ENCODE measurements at regions not wholly inside any gene's neighbourhood (a gene's known extent, or its start where the extent isn't known, plus 50 kb on each side); places are given as distances from the start of the nearest gene placed in this dataset.

DNA sequence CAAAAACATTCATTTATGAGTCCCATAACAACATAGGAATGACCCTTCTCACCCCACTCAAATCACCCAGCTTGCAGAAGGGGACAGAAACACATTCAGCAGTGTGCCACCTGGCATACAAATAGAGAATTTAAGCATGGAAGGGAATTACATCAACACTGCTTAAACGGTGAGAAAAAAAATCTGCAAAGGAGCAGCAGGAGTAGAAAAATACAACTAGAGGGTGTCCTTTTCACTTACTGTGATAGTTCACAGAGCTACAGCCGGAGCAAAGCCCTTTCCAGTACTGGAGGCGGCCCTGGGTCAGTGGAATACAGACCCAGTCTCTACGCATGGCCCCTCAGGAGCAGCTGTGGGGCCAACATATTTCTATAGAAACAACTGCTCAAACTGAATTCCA, 764.3 kb upstream of the ARGLU1 start:
- Histone ChIP-seq H3K79me2 (ENCODE audit: insufficient read depth, low read depth) (no peaks in the 10 kb centered on the region), H3K36me3 (ENCODE audit: insufficient read depth) (no peaks in the 10 kb centered on the region), H3K4me1 (ENCODE audit: low read depth, poor library complexity, severe bottlenecking) (no peaks in the 10 kb centered on the region), H3K4me2 (no peak overlapping the region), H3K27me3 (ENCODE audit: insufficient read depth, low read depth) (no peaks in the 10 kb centered on the region), H3K4me3 (IDR thresholded peaks at IDR 0.05; ENCODE audit: insufficient read depth, low read depth, low read length) (no peak overlapping the region), H4K20me1 (ENCODE audit: insufficient read depth) (no peaks in the 10 kb centered on the region), H2AFZ (ENCODE audit: low read depth) (no peak overlapping the region), H3K27ac (no peak overlapping the region), H3K9ac (no peak overlapping the region)
- TF ChIP-seq, protein P1, sequence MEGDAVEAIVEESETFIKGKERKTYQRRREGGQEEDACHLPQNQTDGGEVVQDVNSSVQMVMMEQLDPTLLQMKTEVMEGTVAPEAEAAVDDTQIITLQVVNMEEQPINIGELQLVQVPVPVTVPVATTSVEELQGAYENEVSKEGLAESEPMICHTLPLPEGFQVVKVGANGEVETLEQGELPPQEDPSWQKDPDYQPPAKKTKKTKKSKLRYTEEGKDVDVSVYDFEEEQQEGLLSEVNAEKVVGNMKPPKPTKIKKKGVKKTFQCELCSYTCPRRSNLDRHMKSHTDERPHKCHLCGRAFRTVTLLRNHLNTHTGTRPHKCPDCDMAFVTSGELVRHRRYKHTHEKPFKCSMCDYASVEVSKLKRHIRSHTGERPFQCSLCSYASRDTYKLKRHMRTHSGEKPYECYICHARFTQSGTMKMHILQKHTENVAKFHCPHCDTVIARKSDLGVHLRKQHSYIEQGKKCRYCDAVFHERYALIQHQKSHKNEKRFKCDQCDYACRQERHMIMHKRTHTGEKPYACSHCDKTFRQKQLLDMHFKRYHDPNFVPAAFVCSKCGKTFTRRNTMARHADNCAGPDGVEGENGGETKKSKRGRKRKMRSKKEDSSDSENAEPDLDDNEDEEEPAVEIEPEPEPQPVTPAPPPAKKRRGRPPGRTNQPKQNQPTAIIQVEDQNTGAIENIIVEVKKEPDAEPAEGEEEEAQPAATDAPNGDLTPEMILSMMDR (conservative IDR thresholded peaks at IDR 0.05; ENCODE audit: low read depth, low read length) = no peak

DNA sequence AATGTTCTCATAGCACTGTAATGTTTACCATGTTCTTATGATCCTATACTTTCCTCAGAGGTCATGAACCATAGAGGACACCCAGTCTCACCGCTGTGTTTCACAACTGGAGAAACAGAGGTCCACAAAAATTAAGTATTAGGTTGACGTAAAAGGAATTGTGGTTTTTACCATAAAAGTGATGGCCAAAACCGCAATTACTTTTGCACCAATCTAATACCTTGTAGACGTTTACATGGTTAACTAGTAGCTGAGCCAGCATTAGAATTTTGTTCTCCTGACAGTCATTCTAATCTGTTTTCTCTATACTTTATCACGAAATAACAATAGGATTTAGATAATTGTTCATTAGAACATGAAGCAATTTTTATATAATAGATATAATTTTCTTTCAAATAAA, 763.4 kb upstream of the ARGLU1 start:
- TF ChIP-seq, protein P1 (conservative IDR thresholded peaks at IDR 0.05; ENCODE audit: low read depth, low read length) = no peak
- H3K79me2 ChIP-seq (ENCODE audit: insufficient read depth, low read depth) = no peaks in the 10 kb centered on the region
- no peaks in the 10 kb centered on the region for H4K20me1 ChIP-seq (ENCODE audit: insufficient read depth)
- no peak overlapping the region for H3K4me2 ChIP-seq
- no peaks in the 10 kb centered on the region for H3K36me3 ChIP-seq (ENCODE audit: insufficient read depth)
- H3K27me3 ChIP-seq (ENCODE audit: insufficient read depth, low read depth) = no peaks in the 10 kb centered on the region
- no peaks in the 10 kb centered on the region for H3K4me1 ChIP-seq (ENCODE audit: low read depth, poor library complexity, severe bottlenecking)
- H3K9ac ChIP-seq = no peak overlapping the region
- no peak overlapping the region for H2AFZ ChIP-seq (ENCODE audit: low read depth)
- no peak overlapping the region for H3K27ac ChIP-seq
- no peak overlapping the region for H3K4me3 ChIP-seq (IDR thresholded peaks at IDR 0.05; ENCODE audit: insufficient read depth, low read depth, low read length)

DNA sequence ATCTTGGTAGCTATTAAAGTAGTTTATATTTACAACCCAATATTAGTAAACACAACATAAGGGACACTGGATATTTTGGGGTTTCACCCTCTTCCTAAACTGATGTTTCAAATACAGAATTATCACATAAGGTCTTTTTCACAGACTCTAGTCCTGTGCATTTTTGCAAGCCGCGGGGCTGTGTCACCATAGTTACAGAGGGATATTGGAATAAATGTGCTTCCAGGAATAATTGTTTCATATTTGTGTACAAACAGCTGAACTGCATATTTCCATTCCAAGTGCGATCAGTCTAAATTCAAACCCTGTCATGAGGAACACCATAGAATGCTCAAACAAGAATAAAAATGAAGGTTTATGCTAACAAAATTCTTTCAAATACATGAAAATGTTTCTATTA, 762.5 kb upstream of the ARGLU1 start:
- Histone ChIP-seq H3K4me2 (no peak overlapping the region), H4K20me1 (ENCODE audit: insufficient read depth) (no peaks in the 10 kb centered on the region), H3K9ac (no peak overlapping the region), H3K27ac (no peak overlapping the region), H3K4me1 (ENCODE audit: low read depth, poor library complexity, severe bottlenecking) (no peaks in the 10 kb centered on the region), H2AFZ (ENCODE audit: low read depth) (no peak overlapping the region), H3K36me3 (ENCODE audit: insufficient read depth) (no peaks in the 10 kb centered on the region), H3K79me2 (ENCODE audit: insufficient read depth, low read depth) (no peaks in the 10 kb centered on the region), H3K4me3 (IDR thresholded peaks at IDR 0.05; ENCODE audit: insufficient read depth, low read depth, low read length) (no peak overlapping the region), H3K27me3 (ENCODE audit: insufficient read depth, low read depth) (no peaks in the 10 kb centered on the region)
- TF ChIP-seq, protein P1 (conservative IDR thresholded peaks at IDR 0.05; ENCODE audit: low read depth, low read length) = no peak

DNA sequence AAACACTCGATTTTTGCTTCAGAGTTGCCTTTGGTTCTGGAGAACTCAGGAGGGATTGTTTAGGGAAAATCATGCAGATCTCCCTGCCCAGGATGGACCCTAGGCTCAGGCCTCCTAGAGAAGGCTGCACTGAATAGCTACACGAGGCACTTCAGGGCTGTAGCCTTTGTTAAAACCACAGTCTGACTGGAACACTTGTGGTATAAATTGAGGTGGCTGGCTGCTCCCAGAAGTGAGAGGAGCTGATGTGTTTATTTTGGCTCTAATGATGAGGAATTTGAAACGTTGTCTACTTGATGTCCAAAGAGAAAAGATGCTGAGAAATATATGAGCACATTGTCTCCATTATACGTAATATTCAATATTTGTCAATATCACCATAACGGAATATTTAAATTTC, 762.1 kb upstream of the ARGLU1 start:
- no peak overlapping the region for H3K4me3 ChIP-seq (IDR thresholded peaks at IDR 0.05; ENCODE audit: insufficient read depth, low read depth, low read length)
- H3K27me3 ChIP-seq (ENCODE audit: insufficient read depth, low read depth) = no peaks in the 10 kb centered on the region
- no peaks in the 10 kb centered on the region for H4K20me1 ChIP-seq (ENCODE audit: insufficient read depth)
- H3K4me1 ChIP-seq (ENCODE audit: low read depth, poor library complexity, severe bottlenecking) = no peaks in the 10 kb centered on the region
- no peak overlapping the region for H3K9ac ChIP-seq
- H2AFZ ChIP-seq (ENCODE audit: low read depth) = no peak overlapping the region
- TF ChIP-seq, protein P1 (conservative IDR thresholded peaks at IDR 0.05; ENCODE audit: low read depth, low read length) = no peak
- H3K4me2 ChIP-seq = no peak overlapping the region
- H3K36me3 ChIP-seq (ENCODE audit: insufficient read depth) = no peaks in the 10 kb centered on the region
- H3K79me2 ChIP-seq (ENCODE audit: insufficient read depth, low read depth) = no peaks in the 10 kb centered on the region
- H3K27ac ChIP-seq = no peak overlapping the region

Data from KMS-11 (cell line).